ENCODE measurements at regions not wholly inside any gene's neighbourhood (a gene's known extent, or its start where the extent isn't known, plus 50 kb on each side); places are given as distances from the start of the nearest gene placed in this dataset.
"Not testable (repeated sequence)": the region's sequence is repeated elsewhere in the genome, so short reads cannot be mapped to it uniquely, and the experiment has no call there.

DNA sequence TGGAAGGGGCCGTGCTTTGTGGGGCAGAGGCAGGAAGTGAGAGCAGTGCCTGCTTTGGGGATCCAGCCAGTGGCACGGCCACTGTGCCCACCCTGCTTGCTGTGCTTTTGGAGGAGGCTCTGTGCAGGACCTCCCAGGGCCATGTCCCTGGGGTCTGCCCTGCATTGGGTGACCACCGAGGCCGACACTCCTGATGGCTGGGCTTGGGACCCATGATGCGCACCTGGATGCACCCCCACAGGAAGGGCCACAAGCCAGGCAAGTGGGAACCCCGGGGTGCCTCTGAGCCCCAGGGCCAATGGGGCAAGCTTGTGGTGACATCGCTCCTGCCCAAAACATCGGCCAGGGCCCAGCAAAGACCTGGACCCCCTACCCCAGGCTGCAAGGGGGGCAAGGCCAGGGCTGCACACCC, 738.6 kb upstream of the GJE1 start:
- no peak for DNase-seq (ENCODE audit: low read depth)

DNA sequence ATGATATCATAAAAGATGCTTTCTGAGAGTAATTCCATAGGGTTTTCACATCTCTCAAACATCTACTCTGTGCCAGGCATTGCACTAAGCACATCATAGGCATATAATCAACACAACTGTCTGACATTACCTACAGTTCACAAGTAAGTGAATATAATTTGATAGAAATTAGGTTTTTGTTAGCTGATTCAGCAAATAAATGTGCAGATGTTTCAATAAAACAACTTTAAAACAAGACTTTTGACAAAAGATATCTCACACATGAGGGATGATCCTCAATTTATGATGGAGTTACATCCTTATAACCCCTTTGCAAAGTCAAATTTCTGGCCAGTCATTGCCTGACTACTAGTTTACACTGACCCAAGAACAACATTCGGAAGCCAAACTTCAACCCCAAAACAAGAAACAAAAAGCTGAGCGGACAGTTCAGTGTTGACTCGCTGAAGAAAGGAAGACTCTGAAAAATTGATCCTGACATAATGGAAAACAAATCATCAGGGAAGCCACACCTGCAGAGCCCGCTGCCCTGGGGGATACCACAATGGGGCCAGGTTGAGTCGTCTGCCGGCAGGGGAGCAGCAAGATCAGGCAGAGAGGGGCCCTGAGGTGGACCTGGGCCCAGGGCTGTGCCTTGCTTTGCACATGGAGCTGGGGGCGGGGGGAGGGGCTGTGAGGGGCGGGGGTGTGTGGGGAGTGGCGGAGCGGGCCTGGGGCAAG, 739.2 kb upstream of the GJE1 start:
- DNase-seq (ENCODE audit: low read depth), result no peak

DNA sequence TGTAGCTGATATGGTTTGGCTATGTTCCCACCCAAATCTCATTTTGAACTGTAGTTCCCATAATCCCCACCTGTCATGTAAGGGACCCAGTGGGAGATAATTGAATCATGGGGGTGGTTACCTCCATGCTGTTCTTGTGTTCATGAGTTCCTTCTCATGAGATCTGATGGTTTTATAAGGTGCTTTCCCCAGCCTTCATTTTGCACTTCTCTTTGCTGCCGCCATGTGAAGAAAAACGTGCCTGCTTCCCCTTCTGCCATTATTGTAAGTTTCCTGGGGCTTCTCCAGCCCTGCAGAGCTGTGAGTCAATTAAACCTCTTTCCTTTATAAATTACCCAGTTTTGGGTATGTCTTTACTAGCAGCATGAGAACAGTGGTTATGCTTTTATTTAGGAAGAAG, 741.6 kb upstream of the GJE1 start:
- not testable (repeated sequence) for DNase-seq (ENCODE audit: low read depth)

DNA sequence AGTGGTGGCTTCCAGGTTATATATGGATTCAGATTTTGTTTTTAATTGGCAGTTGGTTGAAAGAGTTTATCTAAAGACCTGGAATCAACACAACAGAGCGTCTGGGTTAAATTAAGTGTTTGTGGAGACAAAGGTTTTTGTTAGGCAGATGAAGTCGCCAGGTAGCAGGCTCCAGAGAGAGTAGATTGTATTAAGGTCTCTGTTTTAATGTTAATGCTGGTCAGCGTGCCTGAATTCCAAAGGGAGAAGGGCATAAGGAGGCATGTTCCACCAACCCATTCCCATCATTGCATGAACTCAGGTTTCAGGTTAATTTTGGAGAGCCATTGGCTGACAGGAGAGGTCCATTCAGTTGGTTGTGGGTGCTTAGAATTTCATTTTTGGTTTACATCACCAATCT, 744.1 kb upstream of the GJE1 start:
- DNase-seq (ENCODE audit: low read depth), result no peak

DNA sequence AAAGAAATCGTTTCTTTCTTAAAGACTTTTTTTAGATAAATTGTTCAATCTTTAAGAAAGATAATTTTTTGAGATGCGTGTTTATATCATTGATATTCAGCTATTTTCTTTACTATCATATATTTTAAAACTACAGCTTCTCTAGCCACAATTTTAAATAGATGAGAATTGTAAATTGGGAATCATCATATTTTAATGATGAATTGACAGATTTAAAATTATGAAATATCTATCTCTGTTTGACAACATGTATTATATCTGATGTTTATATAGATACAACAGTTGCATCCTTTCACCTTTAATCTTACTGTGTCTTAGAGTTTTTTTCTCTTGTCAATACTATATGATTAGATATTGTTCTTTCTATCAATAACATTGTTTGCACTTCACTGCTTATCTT, 762.3 kb upstream of the GJE1 start:
- DNase-seq (ENCODE audit: low read depth), result no peak

DNA sequence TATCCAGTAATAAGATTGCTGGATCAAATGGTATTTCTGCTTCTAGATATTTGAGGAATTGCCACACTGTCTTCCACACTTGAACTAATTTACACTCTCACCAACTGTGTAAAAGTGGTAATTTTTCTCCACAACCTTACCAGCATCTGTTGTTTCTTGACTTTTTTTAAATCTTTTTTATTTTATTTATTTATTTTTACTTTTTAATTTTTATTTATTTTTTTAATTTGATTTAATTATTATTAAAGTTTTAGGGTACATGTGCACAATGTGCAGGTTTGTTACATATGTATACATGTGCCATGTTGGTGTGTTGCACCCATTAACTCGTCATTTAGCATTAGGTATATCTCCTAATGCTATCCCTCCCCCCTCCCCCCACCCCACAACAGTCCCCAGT, 765.9 kb upstream of the GJE1 start:
- DNase-seq (ENCODE audit: low read depth), result not testable (repeated sequence)

DNA sequence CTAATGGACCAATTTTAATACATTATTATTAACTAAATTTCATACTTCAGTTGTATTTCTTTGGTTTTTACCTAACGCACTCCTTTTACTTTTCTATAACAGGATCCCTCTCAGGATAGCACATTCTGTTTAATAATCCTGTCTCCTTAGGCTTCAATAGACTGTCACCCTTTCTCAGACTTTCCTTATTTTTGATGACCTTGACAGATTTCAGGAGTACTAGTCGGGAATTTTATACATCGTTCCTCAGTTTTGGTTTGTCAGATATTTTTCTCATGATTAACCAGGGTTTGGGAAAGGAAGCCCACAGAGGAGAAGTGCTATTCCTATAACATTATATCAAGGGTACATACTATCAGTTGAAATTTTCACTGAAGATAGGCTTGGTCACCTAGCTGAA, 768.0 kb upstream of the GJE1 start:
- no peak for DNase-seq (ENCODE audit: low read depth)

DNA sequence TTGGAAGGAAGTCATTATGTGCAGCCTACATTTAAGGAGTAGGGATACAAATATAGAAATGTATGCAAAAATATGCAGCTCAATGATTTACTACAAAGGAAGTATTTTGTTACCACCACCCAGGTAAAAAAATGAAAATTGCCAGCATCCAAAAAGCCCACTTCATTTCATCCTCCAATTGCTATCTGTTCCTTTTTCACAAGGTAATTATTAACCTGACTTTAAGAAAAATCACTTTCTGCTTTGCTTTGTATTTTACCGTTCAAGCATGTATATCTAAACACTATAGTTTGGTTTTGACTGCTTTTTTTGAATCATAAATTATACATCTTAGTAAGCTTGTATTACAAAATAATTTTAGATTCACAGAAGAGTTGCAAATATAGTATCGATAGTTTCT, 768.5 kb upstream of the GJE1 start:
- DNase-seq (ENCODE audit: low read depth), result no peak

DNA sequence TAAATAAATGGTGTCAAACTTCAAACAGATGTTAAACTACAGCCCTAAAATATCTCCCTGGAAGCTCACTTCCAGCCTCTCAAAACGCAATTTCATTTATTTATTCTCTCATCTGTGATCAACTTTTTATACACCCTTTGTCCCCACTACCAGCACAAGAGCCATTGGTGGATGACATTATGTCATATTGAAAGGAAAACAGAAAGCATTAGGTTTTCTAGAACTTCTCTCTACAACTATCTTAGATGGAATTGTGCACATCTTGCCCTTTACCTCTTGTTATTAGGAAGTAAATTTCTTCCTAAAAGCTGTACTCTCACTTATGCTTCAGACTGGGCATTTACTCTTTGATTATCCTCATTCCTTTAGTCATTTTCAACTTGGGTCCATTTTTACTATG, 771.2 kb upstream of the GJE1 start:
- no peak for DNase-seq (ENCODE audit: low read depth)

DNA sequence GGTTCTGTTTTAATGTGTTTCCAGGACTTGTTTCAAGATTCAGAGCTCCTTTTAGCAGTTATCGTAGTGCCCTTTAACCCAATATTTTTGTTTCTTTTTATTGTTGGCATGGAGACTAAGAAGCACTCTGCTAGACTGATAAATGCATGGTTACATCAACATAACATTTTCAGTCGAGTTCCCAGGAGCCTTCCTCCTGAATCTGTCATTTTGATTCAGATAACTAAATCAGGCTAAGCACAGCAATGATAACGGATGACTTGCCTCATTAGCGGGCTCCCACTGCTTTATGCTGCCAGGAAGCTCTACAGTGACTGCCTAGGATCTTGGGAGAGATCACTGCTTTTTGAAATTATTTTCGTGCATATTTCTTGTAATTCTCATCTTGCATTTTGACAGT, 772.8 kb upstream of the GJE1 start:
- DNase-seq (ENCODE audit: low read depth), result no peak

DNA sequence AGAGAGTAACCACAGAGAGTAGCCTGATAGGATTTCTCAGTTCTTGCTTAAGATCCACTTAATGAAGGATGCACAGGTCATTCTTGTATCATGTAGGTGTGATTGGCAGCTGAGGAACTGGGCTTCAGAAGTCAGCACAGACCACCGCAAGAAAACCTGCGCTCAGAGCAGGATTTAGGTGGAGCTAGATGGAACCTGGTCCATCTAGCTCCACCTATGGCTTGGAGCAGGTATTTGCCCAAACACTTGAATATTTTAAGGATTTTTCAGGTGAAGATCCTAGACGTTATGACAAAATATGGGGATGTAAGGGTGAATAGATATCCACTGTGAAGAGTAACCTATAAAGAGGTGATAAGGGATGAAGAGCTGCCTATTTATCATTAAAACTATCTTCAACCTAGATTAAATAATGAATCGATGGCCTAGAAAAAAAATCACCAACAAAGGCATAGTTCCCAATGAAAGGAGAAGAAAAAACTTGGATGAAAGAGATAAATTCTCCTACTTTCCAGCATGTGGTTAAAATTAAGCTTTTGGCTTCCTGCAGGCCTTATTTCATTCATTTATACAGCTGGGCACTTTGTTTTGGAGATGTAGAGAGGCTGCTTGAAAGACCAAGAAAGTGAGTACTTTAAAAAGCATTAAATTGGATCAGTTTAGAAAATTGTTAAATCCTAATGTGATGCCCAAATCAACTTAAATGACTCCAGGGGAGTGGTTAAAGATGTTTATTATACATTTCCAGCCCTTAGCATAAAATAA, 778.4 kb upstream of the GJE1 start:
- DNase-seq (ENCODE audit: low read depth), result no peak

DNA sequence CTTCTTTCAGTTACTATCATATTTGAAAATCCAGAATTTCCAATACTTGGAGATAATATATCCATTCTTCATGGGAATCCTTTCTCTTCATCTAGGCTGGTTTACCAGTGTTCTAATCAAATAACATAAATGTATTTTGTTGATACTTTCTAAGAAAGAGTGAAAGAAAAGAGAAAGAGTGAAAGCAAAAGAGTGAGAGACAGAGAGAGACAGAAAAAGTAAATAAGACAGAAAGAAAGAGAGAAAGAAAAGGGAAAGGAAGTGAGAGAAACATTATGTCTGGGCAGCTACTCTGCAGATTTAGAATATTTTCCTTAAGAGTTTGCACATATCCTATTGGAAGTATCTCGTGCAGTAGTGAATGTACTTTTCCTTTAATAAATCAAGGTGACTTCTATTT, 781.0 kb upstream of the GJE1 start:
- no peak for DNase-seq (ENCODE audit: low read depth)

DNA sequence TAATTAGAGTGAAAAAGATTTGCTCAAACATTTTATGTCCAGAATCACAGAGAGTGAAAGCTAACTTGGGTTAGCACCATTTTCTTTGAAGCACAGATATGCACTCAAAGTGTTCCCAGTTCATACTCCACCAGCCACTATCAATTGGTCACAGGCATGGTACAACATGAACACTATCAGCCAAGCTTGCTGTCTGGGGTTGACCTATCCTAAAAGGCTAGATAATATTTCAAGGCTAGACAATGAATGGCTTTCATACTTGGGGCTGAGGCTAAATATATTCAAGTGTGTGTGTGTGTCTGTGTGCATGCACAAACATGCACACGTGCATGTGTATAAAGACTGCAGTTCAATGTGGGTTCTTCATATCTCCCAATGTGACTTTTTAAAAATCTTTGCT, 783.0 kb upstream of the GJE1 start:
- DNase-seq (ENCODE audit: low read depth), result no peak

DNA sequence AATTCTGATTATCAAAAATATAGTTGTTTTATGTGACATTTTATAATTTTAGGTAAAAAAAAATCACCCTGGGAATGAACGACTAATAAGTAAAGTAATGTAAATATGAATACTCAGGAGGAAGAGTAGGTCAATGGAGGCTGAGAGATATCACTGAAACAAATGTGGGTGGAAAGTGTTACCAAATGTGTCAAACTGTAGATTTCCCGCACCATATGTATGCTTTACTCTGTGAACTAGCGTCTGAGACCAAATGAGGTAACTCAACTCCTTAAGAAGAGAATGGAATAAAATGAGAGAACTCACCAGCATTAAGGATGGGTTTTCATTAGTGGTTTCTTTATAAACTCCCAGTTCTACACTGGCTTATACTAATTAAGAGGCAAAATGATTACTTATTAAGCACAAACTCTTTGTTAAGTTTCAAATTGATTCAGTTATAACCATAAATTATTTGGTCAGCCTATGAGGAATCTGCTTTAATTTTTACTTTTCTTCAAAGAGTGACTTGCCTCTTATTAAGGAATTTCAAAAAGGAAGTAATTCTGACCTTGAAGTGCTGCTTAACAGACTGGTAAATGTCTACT, 784.7 kb upstream of the GJE1 start:
- DNase-seq (ENCODE audit: low read depth), result no peak

DNA sequence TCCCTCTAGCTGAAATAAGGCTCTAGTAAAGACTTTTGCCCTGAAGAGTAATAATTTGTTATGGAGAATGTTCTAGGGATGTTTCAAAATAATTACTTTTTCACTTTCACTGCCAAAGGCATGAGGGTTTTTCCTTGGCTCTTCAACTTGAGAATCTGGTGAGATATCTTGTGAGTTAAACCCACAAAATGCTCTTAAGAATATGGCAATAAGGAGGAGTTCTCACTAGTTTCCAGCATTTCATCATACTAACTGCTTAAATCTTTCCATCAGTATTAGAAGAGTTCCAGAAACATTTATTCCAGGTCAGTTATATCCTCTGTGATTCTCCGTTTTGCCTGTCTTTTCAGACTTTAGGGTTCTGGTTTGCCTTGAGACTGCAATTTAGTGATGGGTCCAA, 785.6 kb upstream of the GJE1 start:
- DNase-seq (ENCODE audit: low read depth), result no peak

DNA sequence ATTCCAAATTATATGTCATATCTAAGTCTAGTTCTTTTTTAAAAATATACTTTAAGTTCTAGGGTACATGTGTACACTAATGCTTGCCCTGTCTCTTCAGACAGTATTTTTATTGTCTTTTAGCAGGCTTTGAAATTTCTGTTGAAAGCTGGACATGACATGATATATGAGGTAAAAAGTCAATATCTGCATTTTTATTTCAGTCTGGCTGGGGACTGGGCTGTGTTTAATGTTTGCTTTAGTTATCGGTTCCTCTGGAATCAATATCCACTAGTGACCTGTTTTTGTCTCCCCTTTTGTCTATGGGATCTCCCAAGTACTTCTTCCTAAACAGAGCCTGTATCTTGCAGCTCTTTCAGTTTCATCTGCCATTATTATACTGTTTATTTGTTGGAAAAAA, 786.2 kb upstream of the GJE1 start:
- no peak for DNase-seq (ENCODE audit: low read depth)

DNA sequence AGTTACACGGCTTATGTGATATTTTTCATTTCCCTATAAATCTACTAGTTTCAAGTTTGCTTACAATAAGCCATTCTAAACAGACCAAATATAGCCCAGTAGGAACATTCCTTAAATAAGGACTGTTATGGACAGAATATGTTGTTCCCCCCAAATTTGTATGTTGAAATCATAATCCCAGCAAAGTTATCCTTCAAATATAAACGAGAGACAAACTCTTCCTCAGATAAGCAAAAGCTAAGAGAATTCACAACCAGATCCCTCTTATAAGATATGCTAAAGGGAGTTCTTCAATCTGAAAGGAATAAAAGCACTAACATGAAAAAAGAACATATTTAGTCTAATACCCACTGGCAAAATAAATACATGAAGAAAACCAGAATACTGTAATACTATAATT, 795.5 kb upstream of the GJE1 start:
- DNase-seq (ENCODE audit: low read depth), result no peak

DNA sequence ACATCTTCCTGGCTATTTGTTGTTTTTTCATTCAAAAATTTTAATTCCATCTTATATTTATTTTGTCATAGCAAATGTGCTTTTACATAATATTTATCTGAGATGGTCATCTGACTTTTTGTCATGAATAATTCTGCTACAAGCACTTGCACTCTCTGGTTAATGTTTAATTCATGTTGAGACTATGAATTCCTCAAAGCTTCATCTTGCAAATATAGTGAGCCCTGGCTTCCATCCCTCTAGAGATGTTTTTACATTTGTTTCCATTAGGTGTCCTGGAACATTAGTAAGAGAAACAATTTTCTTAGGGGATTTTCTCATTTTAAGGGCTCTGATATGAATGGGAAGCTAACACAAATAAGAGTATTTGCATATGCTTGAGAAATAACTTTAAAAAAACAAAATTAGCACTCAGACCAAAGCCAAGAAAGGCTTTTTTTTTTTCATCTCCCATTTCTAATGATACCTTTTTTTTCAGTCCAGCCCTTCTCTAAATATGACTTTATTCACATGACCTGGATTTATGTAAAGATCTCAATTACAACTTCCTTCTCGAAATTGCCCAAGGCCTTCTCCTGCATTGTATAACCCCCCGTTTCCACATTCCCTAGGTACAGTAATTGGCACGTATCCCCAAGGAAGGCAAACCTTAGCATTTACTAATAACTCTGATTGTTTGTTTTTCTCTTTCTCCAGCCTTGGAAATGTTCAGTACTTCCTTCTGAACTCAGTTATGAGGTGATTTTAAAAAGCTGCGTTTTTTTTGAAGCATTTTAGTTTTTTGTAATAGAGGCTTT, 797.0 kb upstream of the GJE1 start:
- no peak for DNase-seq (ENCODE audit: low read depth)

DNA sequence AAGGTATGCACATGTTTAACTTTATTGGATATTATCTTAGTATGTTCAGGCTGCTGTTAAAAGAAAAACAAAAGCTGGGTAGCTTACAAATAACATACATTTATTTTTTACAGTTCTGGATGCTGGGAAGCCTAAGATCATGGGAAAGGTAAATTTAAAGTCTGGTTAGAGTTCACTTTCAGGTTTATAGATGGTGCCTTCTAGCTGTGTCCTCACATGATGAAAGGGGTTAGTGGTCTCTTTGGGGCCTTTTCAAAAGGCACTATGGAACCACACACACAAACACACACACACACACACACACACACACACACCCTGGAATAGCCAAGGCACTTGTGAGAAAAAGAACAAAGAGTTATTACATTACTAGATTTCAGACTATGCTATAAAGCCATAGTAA, 805.8 kb upstream of the GJE1 start:
- DNase-seq (ENCODE audit: low read depth), result no peak

DNA sequence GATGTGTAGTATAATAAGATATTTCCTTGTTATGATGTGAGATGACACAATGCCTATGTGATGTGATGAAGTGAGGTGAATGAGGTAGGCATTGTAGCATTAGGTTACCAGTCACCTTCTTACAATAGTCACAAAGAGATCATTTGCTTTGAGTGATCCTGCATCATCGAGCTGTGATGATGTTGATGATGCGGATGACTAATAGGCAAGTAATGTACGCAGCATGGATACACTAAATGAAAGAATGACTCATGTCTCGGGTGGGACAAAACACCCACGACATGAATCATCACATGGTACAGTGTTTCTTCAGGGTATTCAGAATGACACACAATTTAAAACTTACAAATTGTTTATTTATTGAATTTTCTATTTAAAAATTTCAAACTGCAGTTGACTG, 806.3 kb upstream of the GJE1 start:
- DNase-seq (ENCODE audit: low read depth), result peak; percentile 97

DNA sequence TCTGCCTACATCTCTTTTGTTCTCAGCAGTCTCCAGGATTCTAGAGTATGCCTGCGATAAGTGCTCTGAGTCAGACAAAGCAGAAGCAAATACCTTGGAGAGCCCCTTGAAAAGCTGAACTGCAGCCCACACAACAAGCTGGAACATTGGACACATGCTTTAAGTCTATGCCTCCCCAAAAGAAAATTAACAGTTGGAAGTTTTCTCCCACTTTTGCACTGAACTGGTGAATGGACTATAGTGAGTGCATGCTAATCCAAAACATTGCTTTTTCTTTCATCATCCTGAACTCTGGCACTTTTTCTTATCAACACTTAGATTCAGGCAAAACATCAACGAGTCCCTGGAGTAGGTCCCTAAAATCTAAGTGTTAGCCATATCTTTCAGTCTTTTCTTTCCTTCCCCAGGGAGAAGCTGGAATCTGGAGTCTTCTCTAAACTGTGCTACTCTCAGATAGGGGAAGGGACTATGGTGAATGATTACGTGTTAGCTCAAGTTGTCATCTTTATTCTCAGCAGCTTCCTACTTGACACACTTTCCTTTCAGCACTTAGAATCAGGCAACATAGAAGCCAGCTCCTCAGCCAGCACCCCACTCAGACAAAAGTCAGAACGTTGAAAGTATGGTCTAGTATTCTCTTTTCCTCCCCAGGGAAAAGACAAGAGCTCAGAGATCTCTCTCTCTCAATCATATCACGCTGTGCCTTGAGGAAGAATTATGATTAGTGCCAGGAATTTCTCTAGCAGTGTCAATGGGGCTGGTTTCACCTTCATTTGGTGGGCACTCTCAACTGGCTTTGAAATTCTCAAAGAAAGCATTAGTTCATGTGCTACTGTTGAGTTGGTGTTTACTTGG, 811.0 kb upstream of the GJE1 start:
- DNase-seq (ENCODE audit: low read depth), result no peak

DNA sequence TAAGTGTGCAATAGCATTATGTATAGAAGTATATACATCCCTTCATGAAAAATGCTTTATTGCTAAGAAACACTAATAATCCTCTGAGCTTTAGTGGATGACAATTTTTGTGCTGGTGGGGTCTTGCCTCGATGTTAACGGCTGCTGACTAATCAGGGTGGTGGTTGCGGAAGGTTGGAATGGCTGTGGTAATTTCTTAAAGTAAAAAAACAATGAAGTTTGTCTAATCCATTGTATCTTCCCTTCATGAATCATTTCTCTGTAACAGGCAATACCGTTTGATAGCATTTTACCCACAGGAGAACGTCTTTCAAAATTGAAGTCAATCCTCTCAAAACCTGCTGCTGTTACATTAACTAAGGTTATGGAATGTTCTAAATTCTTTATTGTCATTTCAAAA, 816.5 kb upstream of the GJE1 start:
- DNase-seq (ENCODE audit: low read depth), result no peak
